WTC11 (cell line): ENCODE measurements at regions not wholly inside any gene's neighbourhood (a gene's known extent, or its start where the extent isn't known, plus 50 kb on each side); places are given as distances from the start of the nearest gene placed in this dataset.

Source experiments
- ATAC-seq: fragments of 200-7000 bp; cut with Tn5 transposase; 2 replicates; pipeline ENCODE4 v1.10.0; 2021; ENCODE audit warnings: mild to moderate bottlenecking, moderate library complexity
- CTCF ChIA-PET: fragments of 300-600 bp; sonication (Branson Sonifier 250); formaldehyde crosslinking; loops from one replicate; lab custom pipeline; 2021; ENCODE audit warnings: antibody characterized with exemption; lab: Charles Lee
- POLR2A ChIA-PET: fragments of 350-600 bp; sonication (Branson Sonifier 250); formaldehyde crosslinking; loops from one replicate; lab custom pipeline; 2021; ENCODE audit warnings: antibody characterized with exemption; lab: Charles Lee
- DNase-seq: peaks from one replicate; pipeline ENCODE4 v3.0.0; 2021; ENCODE audit warnings: low spot score
- H3K27ac Mint-ChIP-seq: 2 replicates; pipeline ENCODE4 v1.8.0; 2021; ENCODE audit warnings: mixed read lengths
- H3K27me3 Mint-ChIP-seq: 2 replicates; pipeline ENCODE4 v1.8.0; 2021; ENCODE audit warnings: low read depth, mild to moderate bottlenecking, moderate library complexity, mixed read lengths
- H3K36me3 Mint-ChIP-seq: 2 replicates; pipeline ENCODE4 v1.8.0; 2021; ENCODE audit warnings: mixed read lengths
- H3K4me1 Mint-ChIP-seq: 2 replicates; pipeline ENCODE4 v1.8.0; 2022; ENCODE audit warnings: mixed read lengths
- H3K4me3 Mint-ChIP-seq: 2 replicates; pipeline ENCODE4 v1.8.0; 2021; ENCODE audit warnings: mild to moderate bottlenecking, moderate library complexity, mixed read lengths
- H3K9me3 Mint-ChIP-seq: 2 replicates; pipeline ENCODE4 v1.8.0; 2021; ENCODE audit warnings: mixed read lengths
- CBFB ChIP-seq: sonication (generic); formaldehyde crosslinking; IDR thresholded peaks from 2 replicates; pipeline ENCODE4 v1.8.1; 2022; ENCODE audit warnings: mild to moderate bottlenecking, low read depth, missing genetic modification reagents
- CDX4 ChIP-seq: fragments of 250-450 bp; sonication (Bioruptor Pico); IDR thresholded peaks from 2 replicates; pipeline ENCODE4 v1.9.0; 2021; ENCODE audit warnings: moderate library complexity, mild to moderate bottlenecking, inconsistent platforms, borderline replicate concordance
- E2F4 ChIP-seq: sonication (generic); formaldehyde crosslinking; IDR thresholded peaks from 2 replicates; pipeline ENCODE4 v1.8.1; 2022; ENCODE audit warnings: low read depth, mild to moderate bottlenecking, moderate library complexity, missing genetic modification reagents, borderline replicate concordance
- ESRRA ChIP-seq: sonication (generic); formaldehyde crosslinking; IDR thresholded peaks from 2 replicates; pipeline ENCODE4 v1.8.1; 2022; ENCODE audit warnings: mild to moderate bottlenecking, missing genetic modification reagents, borderline replicate concordance
- GABPB1 ChIP-seq: sonication (generic); formaldehyde crosslinking; IDR thresholded peaks from 2 replicates; pipeline ENCODE4 v1.8.1; 2023; ENCODE audit warnings: mild to moderate bottlenecking, missing genetic modification reagents
- GTF2I ChIP-seq: fragments of 250-450 bp; sonication (Bioruptor Pico); conservative IDR thresholded peaks from 2 replicates; pipeline ENCODE4 v1.4.0; 2021; ENCODE audit warnings: mild to moderate bottlenecking
- IRF1 ChIP-seq: sonication (generic); formaldehyde crosslinking; IDR thresholded peaks from 2 replicates; pipeline ENCODE4 v1.8.0; 2023; ENCODE audit warnings: missing genetic modification reagents
- IRF2 ChIP-seq: sonication (generic); formaldehyde crosslinking; IDR thresholded peaks from 2 replicates; pipeline ENCODE4 v1.8.0; 2022; ENCODE audit warnings: low read depth, missing genetic modification reagents, borderline replicate concordance
- MYBL2 ChIP-seq: sonication (generic); formaldehyde crosslinking; IDR thresholded peaks from 2 replicates; pipeline ENCODE4 v1.8.1; 2023; ENCODE audit warnings: mild to moderate bottlenecking, moderate library complexity, missing genetic modification reagents
- NFYB ChIP-seq: sonication (generic); formaldehyde crosslinking; conservative IDR thresholded peaks from 2 replicates; pipeline ENCODE4 v1.8.0; 2022; ENCODE audit warnings: low read depth, missing genetic modification reagents
- OVOL2 ChIP-seq: fragments of 250-450 bp; sonication (Bioruptor Pico); IDR thresholded peaks from 2 replicates; pipeline ENCODE4 v1.9.0; 2021; ENCODE audit warnings: mild to moderate bottlenecking, borderline replicate concordance
- PREB ChIP-seq: sonication (generic); formaldehyde crosslinking; IDR thresholded peaks from 2 replicates; pipeline ENCODE4 v1.8.1; 2022; ENCODE audit warnings: mild to moderate bottlenecking, missing genetic modification reagents, moderate library complexity, borderline replicate concordance
- RORB ChIP-seq: fragments of 250-450 bp; sonication (Bioruptor Pico); IDR thresholded peaks from 2 replicates; pipeline ENCODE4 v1.9.0; 2021; ENCODE audit warnings: mild to moderate bottlenecking
- SOX15 ChIP-seq: fragments of 250-450 bp; sonication (Bioruptor Pico); IDR thresholded peaks from 2 replicates; pipeline ENCODE4 v1.9.0; 2021; ENCODE audit warnings: mild to moderate bottlenecking
- STAT6 ChIP-seq: sonication (generic); formaldehyde crosslinking; conservative IDR thresholded peaks from 2 replicates; pipeline ENCODE4 v1.8.1; 2023; ENCODE audit warnings: mild to moderate bottlenecking, low read depth, missing genetic modification reagents, moderate library complexity
- TCF7 ChIP-seq: sonication (generic); formaldehyde crosslinking; IDR thresholded peaks from 2 replicates; pipeline ENCODE4 v1.8.0; 2022; ENCODE audit warnings: mild to moderate bottlenecking, low read depth, missing genetic modification reagents, moderate library complexity
- TEAD1 ChIP-seq: sonication (generic); formaldehyde crosslinking; IDR thresholded peaks from 2 replicates; pipeline ENCODE4 v1.8.0; 2022; ENCODE audit warnings: mild to moderate bottlenecking, missing genetic modification reagents
- USF1 ChIP-seq: sonication (generic); formaldehyde crosslinking; IDR thresholded peaks from 2 replicates; pipeline ENCODE4 v1.8.0; 2022; ENCODE audit warnings: mild to moderate bottlenecking, missing genetic modification reagents
- ZMAT4 ChIP-seq: fragments of 250-450 bp; sonication (Bioruptor Pico); IDR thresholded peaks from 2 replicates; pipeline ENCODE4 v1.9.0; 2021; ENCODE audit warnings: mild to moderate bottlenecking
- ZNF121 ChIP-seq: sonication (generic); formaldehyde crosslinking; IDR thresholded peaks from 2 replicates; pipeline ENCODE4 v1.8.0; 2023; ENCODE audit warnings: missing genetic modification reagents
- ZNF281 ChIP-seq: sonication (generic); formaldehyde crosslinking; IDR thresholded peaks from 2 replicates; pipeline ENCODE4 v1.8.0; 2023; ENCODE audit warnings: mild to moderate bottlenecking, missing genetic modification reagents
- ZNF423 ChIP-seq: fragments of 250-450 bp; sonication (Bioruptor Pico); IDR thresholded peaks from 2 replicates; pipeline ENCODE4 v2.1.2; 2022; ENCODE audit warnings: mild to moderate bottlenecking, moderate library complexity

- CTCF ChIA-PET: no interaction called here
- TF ChIP-seq ZMAT4: no peak
- no peak for TF ChIP-seq STAT6 (CRISPR knock-in tag)
- TF ChIP-seq ZNF121 (CRISPR knock-in tag): no peak
- no peak for TF ChIP-seq E2F4 (CRISPR knock-in tag)
- TF ChIP-seq RORB: no peak
- TF ChIP-seq TCF7: no peak
- TF ChIP-seq OVOL2 (CRISPR knock-in tag): no peak
- no peak for TF ChIP-seq CBFB
- no peak for TF ChIP-seq IRF2
- TF ChIP-seq NFYB (CRISPR knock-in tag): no peak
- TF ChIP-seq ESRRA (CRISPR knock-in tag): no peak
- no peak for TF ChIP-seq IRF1 (CRISPR knock-in tag)
- no peak for TF ChIP-seq ZNF423
These were observed 100.1 kb downstream of the MAB21L3 start for GRCh38 chr1:116211294-116211693.

GRCh38 chr1:116218922-116219321, 107.7 kb downstream of the MAB21L3 start:
- TF ChIP-seq ZNF423: no peak
- TF ChIP-seq GABPB1: no peak
- no peaks in the 10 kb centered on the region for H3K27me3 Mint-ChIP-seq
- H3K9me3 Mint-ChIP-seq: no peaks in the 10 kb centered on the region
- no peaks in the 10 kb centered on the region for H3K36me3 Mint-ChIP-seq
- ChIA-PET POLR2A (no interaction called here), CTCF (interaction anchor here (0.6 kb wide), 1 partner anchor 80 kb away, joined by 3 read pairs; no protein-coding TSS in a partner anchor)
- no peak overlapping the region for H3K27ac Mint-ChIP-seq
- no peak for ATAC-seq
- H3K4me3 Mint-ChIP-seq: no peak overlapping the region
- DNase-seq: no peak
- H3K4me1 Mint-ChIP-seq: peaks cover 10% of the 10 kb centered on the region

More at GRCh38 chr1:116211294-116211693, 100.1 kb downstream of the MAB21L3 start:
- Mint-ChIP-seq H3K9me3 (peaks cover 5% of the 10 kb centered on the region), H3K36me3 (no peaks in the 10 kb centered on the region), H3K27ac (no peak overlapping the region), H3K27me3 (no peaks in the 10 kb centered on the region; the same call in 1 of the 2 replicates), H3K4me3 (no peak overlapping the region), H3K4me1 (peaks cover 2% of the 10 kb centered on the region; the same call in 1 of the 2 replicates)
- DNase-seq: no peak
- POLR2A ChIA-PET: no interaction called here
- ATAC-seq: no peak

GRCh38 chr1:116219651-116220434, 108.6 kb downstream of the MAB21L3 start:
- DNase-seq (no peak), ATAC-seq (no peak)
- no peaks in the 10 kb centered on the region for H3K27me3 Mint-ChIP-seq
- POLR2A ChIA-PET: no interaction called here
- H3K4me1 Mint-ChIP-seq: peaks cover 10% of the 10 kb centered on the region
- CTCF ChIA-PET: interaction anchor here (0.6 kb wide), 1 partner anchor 81 kb away, joined by 3 read pairs; no protein-coding TSS in a partner anchor
- no peaks in the 10 kb centered on the region for H3K36me3 Mint-ChIP-seq
- H3K27ac Mint-ChIP-seq: no peak overlapping the region
- H3K9me3 Mint-ChIP-seq: no peaks in the 10 kb centered on the region
- H3K4me3 Mint-ChIP-seq: no peak overlapping the region
- TF ChIP-seq MYBL2 (CRISPR knock-in tag) (no peak), GTF2I (CRISPR knock-in tag) (no peak), SOX15 (CRISPR knock-in tag) (no peak), PREB (CRISPR knock-in tag) (no peak), CDX4 (CRISPR knock-in tag) (no peak), TEAD1 (CRISPR knock-in tag) (no peak), USF1 (CRISPR knock-in tag) (no peak), ZNF281 (CRISPR knock-in tag) (no peak)
